ENCODE measurements at regions not wholly inside any gene's neighbourhood (a gene's known extent, or its start where the extent isn't known, plus 50 kb on each side); places are given as distances from the start of the nearest gene placed in this dataset.
"Not testable (repeated sequence)": the region's sequence is repeated elsewhere in the genome, so short reads cannot be mapped to it uniquely, and the experiment has no call there.

GRCh38 chr4:151518359-151518758 lies 109.4 kb downstream of the FHIP1A start:
- H3K27ac ChIP-seq (replicated peaks in 1 of 4) = no peak overlapping the region
- H3K27me3 ChIP-seq = no peaks in the 10 kb centered on the region
- H3K36me3 ChIP-seq = no peaks in the 10 kb centered on the region
- no peaks in the 10 kb centered on the region for H3K4me1 ChIP-seq
- 66% methylated on average over 3 of the region's 3 CpGs for WGBS
- DNase-seq (ENCODE audit: extremely low spot score) = no peak
- intact Hi-C loops (cut with DNase I) = no loop called here
- no peak overlapping the region for H3K4me3 ChIP-seq
- H3K9me3 ChIP-seq = no peaks in the 10 kb centered on the region
- no peak for TF ChIP-seq POLR2AphosphoS5 (IDR thresholded peaks at IDR 0.05)
- TF ChIP-seq EP300 (IDR thresholded peaks at IDR 0.05) = no peak
- no peak for TF ChIP-seq POLR2A (IDR thresholded peaks at IDR 0.05; ENCODE audit: low read depth)
- TF ChIP-seq CTCF (IDR thresholded peaks at IDR 0.05) = no peak

GRCh38 chr4:151519728-151520415 lies 110.9 kb downstream of the FHIP1A start:
- TF ChIP-seq POLR2AphosphoS5 (IDR thresholded peaks at IDR 0.05) = no peak
- no peak for TF ChIP-seq CTCF (IDR thresholded peaks at IDR 0.05)
- TF ChIP-seq EP300 (IDR thresholded peaks at IDR 0.05) = no peak
- no peak for TF ChIP-seq POLR2A (IDR thresholded peaks at IDR 0.05; ENCODE audit: low read depth)
- no peaks in the 10 kb centered on the region for H3K4me1 ChIP-seq
- WGBS = 81% methylated on average over 2 of the region's 2 CpGs
- no peak overlapping the region for H3K27ac ChIP-seq (replicated peaks in 1 of 4)
- H3K4me3 ChIP-seq = no peak overlapping the region
- H3K27me3 ChIP-seq = no peaks in the 10 kb centered on the region
- no peaks in the 10 kb centered on the region for H3K9me3 ChIP-seq
- no peaks in the 10 kb centered on the region for H3K36me3 ChIP-seq
- DNase-seq (ENCODE audit: extremely low spot score) = no peak
- intact Hi-C loops (cut with DNase I) = no loop called here

DNA sequence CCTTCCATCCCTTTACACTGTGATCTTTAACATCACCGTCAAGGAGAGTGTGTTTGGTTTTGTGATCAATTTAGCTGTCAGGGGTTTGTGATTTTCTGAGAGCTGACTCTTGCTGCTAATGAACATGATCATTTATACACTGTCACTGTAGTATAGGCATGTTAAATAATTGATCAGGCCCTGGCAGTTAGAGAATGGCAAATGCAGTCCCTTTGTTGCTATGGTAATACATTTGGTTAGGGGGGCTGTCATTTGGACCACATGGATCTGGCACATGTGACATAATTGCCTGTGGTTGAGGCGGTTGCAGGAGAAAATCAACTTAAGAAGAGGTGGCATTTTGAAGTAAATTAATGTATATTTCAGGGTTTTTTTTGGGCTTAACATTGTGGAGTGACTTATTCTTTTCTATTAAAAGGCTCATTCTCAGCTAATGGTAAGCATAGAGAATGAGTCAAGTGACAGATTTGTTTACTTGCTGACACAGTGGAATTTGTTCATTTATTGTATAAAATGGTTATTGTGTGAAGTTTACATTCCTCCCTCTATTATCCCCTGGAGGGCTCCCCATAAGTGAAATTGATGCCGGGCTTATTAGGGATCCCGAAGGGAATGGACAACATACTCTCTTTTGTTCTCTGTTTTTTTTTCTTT lies 114.0 kb downstream of the FHIP1A start:
- TF ChIP-seq EP300 (IDR thresholded peaks at IDR 0.05) (no peak), CTCF (IDR thresholded peaks at IDR 0.05) (no peak), POLR2AphosphoS5 (IDR thresholded peaks at IDR 0.05) (no peak), POLR2A (IDR thresholded peaks at IDR 0.05; ENCODE audit: low read depth) (no peak)
- no peaks in the 10 kb centered on the region for H3K27me3 ChIP-seq
- no peak overlapping the region for H3K27ac ChIP-seq (replicated peaks in 1 of 4)
- DNase-seq (ENCODE audit: extremely low spot score) = no peak
- H3K36me3 ChIP-seq = no peaks in the 10 kb centered on the region
- intact Hi-C loops (cut with DNase I) = no loop called here
- WGBS = 64% methylated on average over 4 of the region's 4 CpGs
- H3K4me3 ChIP-seq = no peak overlapping the region
- H3K9me3 ChIP-seq = no peaks in the 10 kb centered on the region
- H3K4me1 ChIP-seq = no peaks in the 10 kb centered on the region

GRCh38 chr4:151524610-151525009 lies 115.6 kb downstream of the FHIP1A start:
- TF ChIP-seq POLR2A (IDR thresholded peaks at IDR 0.05; ENCODE audit: low read depth) (no peak), POLR2AphosphoS5 (IDR thresholded peaks at IDR 0.05) (no peak), EP300 (IDR thresholded peaks at IDR 0.05) (no peak), CTCF (IDR thresholded peaks at IDR 0.05) (no peak)
- Histone ChIP-seq H3K4me3 (no peak overlapping the region), H3K36me3 (no peaks in the 10 kb centered on the region), H3K9me3 (no peaks in the 10 kb centered on the region), H3K27ac (replicated peaks in 1 of 4) (no peak overlapping the region), H3K27me3 (no peaks in the 10 kb centered on the region), H3K4me1 (no peaks in the 10 kb centered on the region)
- no peak for DNase-seq (ENCODE audit: extremely low spot score)
- intact Hi-C loops (cut with DNase I) = no loop called here
- 64% methylated on average over 2 of the region's 2 CpGs for WGBS

- H3K36me3 ChIP-seq; H3K27me3 ChIP-seq; H3K4me3 ChIP-seq; H3K27ac ChIP-seq (replicated peaks in 1 of 4); intact Hi-C loops (cut with DNase I); H3K9me3 ChIP-seq; DNase-seq (ENCODE audit: extremely low spot score); H3K4me1 ChIP-seq: not testable (repeated sequence)
- 88% methylated on average over 11 of the region's 36 CpGs for WGBS
Observed at GRCh38 chr4:151526489-151526888, 117.5 kb downstream of the FHIP1A start.

Measured in esophagus muscularis mucosa (tissue), 4 donors.